ENCODE measurements at regions not wholly inside any gene's neighbourhood (a gene's known extent, or its start where the extent isn't known, plus 50 kb on each side); places are given as distances from the start of the nearest gene placed in this dataset.

- H3K27ac Mint-ChIP-seq (ENCODE audit: unreplicated experiment) = no peak overlapping the region
- BruUV-seq (replicated peaks) = no TSS peak
- intact Hi-C loops (cut with micrococcal nuclease; ENCODE audit: unreplicated experiment) = no loop called here
These were observed 878.0 kb downstream of the KCNJ18 start for GRCh38 chr17:22570144-22570845.

GRCh38 chr17:22599322-22599721, 907.0 kb downstream of the KCNJ18 start:
- Mint-ChIP-seq H3K27me3 (ENCODE audit: insufficient read depth, unreplicated experiment) (no peaks in the 10 kb centered on the region), H3K9me3 (ENCODE audit: unreplicated experiment) (no peaks in the 10 kb centered on the region), H3K36me3 (ENCODE audit: insufficient read depth, unreplicated experiment) (no peaks in the 10 kb centered on the region), H3K27ac (ENCODE audit: unreplicated experiment) (no peak overlapping the region), H3K4me1 (ENCODE audit: low read depth, unreplicated experiment) (no peaks in the 10 kb centered on the region), H3K4me3 (ENCODE audit: unreplicated experiment) (no peak overlapping the region)
- Histone ChIP-seq H3K9me3 (no peaks in the 10 kb centered on the region), H3K4me1 (no peaks in the 10 kb centered on the region), H3K27me3 (replicated peaks; ENCODE audit: control insufficient read depth, insufficient read depth, low read length) (no peaks in the 10 kb centered on the region), H3K4me3 (ENCODE audit: low read depth, low read length) (no peak overlapping the region), H3K36me3 (ENCODE audit: control insufficient read depth, insufficient read depth, low read length) (no peaks in the 10 kb centered on the region)
- no TSS peak for BruUV-seq (replicated peaks)
- intact Hi-C loops (cut with micrococcal nuclease; ENCODE audit: unreplicated experiment) = no loop called here
- TF ChIP-seq, protein P1, sequence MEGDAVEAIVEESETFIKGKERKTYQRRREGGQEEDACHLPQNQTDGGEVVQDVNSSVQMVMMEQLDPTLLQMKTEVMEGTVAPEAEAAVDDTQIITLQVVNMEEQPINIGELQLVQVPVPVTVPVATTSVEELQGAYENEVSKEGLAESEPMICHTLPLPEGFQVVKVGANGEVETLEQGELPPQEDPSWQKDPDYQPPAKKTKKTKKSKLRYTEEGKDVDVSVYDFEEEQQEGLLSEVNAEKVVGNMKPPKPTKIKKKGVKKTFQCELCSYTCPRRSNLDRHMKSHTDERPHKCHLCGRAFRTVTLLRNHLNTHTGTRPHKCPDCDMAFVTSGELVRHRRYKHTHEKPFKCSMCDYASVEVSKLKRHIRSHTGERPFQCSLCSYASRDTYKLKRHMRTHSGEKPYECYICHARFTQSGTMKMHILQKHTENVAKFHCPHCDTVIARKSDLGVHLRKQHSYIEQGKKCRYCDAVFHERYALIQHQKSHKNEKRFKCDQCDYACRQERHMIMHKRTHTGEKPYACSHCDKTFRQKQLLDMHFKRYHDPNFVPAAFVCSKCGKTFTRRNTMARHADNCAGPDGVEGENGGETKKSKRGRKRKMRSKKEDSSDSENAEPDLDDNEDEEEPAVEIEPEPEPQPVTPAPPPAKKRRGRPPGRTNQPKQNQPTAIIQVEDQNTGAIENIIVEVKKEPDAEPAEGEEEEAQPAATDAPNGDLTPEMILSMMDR (IDR thresholded peaks at IDR 0.05; ENCODE audit: insufficient read depth in 1 of 2, low read depth in 1 of 2, low read length in 1 of 2, severe bottlenecking in 1 of 2, unreplicated experiment in 1 of 2) = no peak
- ChIA-PET CTCF (no interaction called here), POLR2A (no interaction called here)
- no peak for DNase-seq

More at GRCh38 chr17:22570144-22570845, 878.0 kb downstream of the KCNJ18 start:
- no peak for DNase-seq
- CTCF ChIA-PET = no interaction called here
- H3K36me3 Mint-ChIP-seq (ENCODE audit: insufficient read depth, unreplicated experiment) = no peaks in the 10 kb centered on the region
- H3K9me3 ChIP-seq = no peaks in the 10 kb centered on the region
- H3K9me3 Mint-ChIP-seq (ENCODE audit: unreplicated experiment) = no peaks in the 10 kb centered on the region
- POLR2A ChIA-PET = no interaction called here
- H3K4me1 ChIP-seq = no peaks in the 10 kb centered on the region
- TF ChIP-seq, protein P1 (IDR thresholded peaks at IDR 0.05; ENCODE audit: insufficient read depth in 1 of 2, low read depth in 1 of 2, low read length in 1 of 2, severe bottlenecking in 1 of 2, unreplicated experiment in 1 of 2) = no peak
- H3K36me3 ChIP-seq (ENCODE audit: control insufficient read depth, insufficient read depth, low read length) = no peaks in the 10 kb centered on the region
- H3K4me3 Mint-ChIP-seq (ENCODE audit: unreplicated experiment) = no peak overlapping the region
- H3K27me3 ChIP-seq (replicated peaks; ENCODE audit: control insufficient read depth, insufficient read depth, low read length) = no peaks in the 10 kb centered on the region
- H3K4me1 Mint-ChIP-seq (ENCODE audit: low read depth, unreplicated experiment) = no peaks in the 10 kb centered on the region
- H3K4me3 ChIP-seq (ENCODE audit: low read depth, low read length) = no peak overlapping the region
- H3K27me3 Mint-ChIP-seq (ENCODE audit: insufficient read depth, unreplicated experiment) = peaks cover 22% of the 10 kb centered on the region

DNA sequence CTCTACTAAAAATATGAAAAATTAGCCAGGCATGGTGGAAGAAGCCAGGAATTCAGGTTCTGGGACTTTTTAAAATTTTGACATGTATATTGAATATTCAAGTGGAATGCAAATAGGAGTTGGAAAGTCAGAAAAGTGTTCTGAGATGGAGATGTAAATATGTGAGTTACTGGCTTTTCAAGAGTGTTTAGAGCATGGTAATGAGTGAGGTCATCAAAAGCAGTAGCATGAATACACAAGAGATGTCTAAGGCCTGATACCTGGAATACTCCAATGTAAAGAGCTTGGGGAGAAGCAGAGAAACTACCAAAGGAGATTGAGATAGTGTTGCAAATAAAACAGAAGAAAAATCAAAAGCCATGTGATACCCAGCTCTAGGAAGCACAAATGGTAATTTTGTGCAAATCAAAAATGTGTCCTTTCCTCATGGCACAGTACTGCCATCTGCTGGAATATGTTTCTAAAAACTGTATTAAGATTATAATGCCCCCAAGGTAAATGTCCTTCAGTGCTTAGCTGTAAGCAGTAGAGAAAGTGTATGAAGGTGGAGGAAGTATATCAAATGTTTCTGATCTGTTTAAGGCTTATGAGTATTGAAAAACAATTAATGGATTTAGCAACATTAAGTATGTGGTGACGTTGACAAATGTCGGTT, 908.4 kb downstream of the KCNJ18 start:
- no TSS peak for BruUV-seq (replicated peaks)
- Mint-ChIP-seq H3K27me3 (ENCODE audit: insufficient read depth, unreplicated experiment) (no peaks in the 10 kb centered on the region), H3K4me3 (ENCODE audit: unreplicated experiment) (no peak overlapping the region), H3K9me3 (ENCODE audit: unreplicated experiment) (no peaks in the 10 kb centered on the region), H3K4me1 (ENCODE audit: low read depth, unreplicated experiment) (no peaks in the 10 kb centered on the region), H3K27ac (ENCODE audit: unreplicated experiment) (no peak overlapping the region), H3K36me3 (ENCODE audit: insufficient read depth, unreplicated experiment) (no peaks in the 10 kb centered on the region)
- POLR2A ChIA-PET = no interaction called here
- Histone ChIP-seq H3K36me3 (ENCODE audit: control insufficient read depth, insufficient read depth, low read length) (no peaks in the 10 kb centered on the region), H3K4me1 (no peaks in the 10 kb centered on the region), H3K27me3 (replicated peaks; ENCODE audit: control insufficient read depth, insufficient read depth, low read length) (no peaks in the 10 kb centered on the region), H3K4me3 (ENCODE audit: low read depth, low read length) (no peak overlapping the region), H3K9me3 (no peaks in the 10 kb centered on the region)
- CTCF ChIA-PET = no interaction called here
- intact Hi-C loops (cut with micrococcal nuclease; ENCODE audit: unreplicated experiment) = loop anchor here (2.0 kb wide), 1 partner anchor 68 kb away; no protein-coding TSS in a partner anchor
- peak in 1 of 2 experiments; percentile 25 for DNase-seq
- TF ChIP-seq, protein P1 (IDR thresholded peaks at IDR 0.05; ENCODE audit: insufficient read depth in 1 of 2, low read depth in 1 of 2, low read length in 1 of 2, severe bottlenecking in 1 of 2, unreplicated experiment in 1 of 2) = peak; percentile 38 to 49
